M059J (cell line): ENCODE measurements at regions not wholly inside any gene's neighbourhood (a gene's known extent, or its start where the extent isn't known, plus 50 kb on each side); places are given as distances from the start of the nearest gene placed in this dataset.

Source experiments
- DNase-seq: peaks from one replicate; pipeline ENCODE4 v3.0.0-alpha.2; 2012; ENCODE audit warnings: low read depth

DNA sequence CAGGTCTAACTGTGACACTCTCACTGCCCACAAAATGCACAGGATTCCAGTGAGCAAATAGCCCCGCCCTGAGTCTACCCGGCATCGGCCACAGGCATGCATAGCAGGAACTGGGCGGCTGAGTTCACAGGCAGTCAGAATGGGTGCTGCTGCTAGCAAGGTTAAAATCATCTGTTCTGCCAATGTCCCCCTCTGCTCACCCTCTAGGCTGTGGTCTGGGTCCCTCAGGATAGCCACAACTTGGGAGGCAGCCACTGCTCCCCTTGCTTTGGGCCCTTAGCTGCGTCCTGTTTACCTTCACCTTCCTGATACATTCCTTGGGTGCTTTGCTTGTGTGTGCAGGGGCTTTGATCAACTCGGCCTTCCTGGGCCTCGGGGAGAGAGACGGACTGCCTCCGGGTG lies 232.9 kb upstream of the RGMA start:
- peak; percentile 7 for DNase-seq

- DNase-seq, result no peak
Observed at GRCh38 chr15:93319121-93319814, 230.3 kb upstream of the RGMA start.

DNA sequence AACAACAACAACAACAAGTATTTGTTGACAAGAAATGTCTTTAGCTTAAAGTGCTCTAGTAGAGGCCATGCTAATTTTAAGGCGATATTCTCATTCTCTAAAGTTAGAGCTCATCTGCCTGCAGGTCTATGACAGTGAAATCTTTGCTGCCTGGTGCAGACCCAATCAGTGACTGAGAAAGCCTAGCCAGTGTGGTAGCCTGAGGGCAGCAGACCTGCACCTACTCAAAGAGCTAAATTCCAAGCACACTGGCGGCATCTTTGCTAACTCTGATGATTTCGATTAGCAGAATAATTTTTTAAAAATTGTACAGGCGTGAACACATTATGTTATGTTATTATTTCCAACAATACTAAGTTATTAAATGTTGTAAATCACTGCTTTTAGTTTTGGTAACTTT lies 228.8 kb upstream of the RGMA start:
- no peak for DNase-seq

GRCh38 chr15:93314245-93314644 lies 225.2 kb upstream of the RGMA start:
- DNase-seq, result no peak

- DNase-seq, result no peak
Observed at GRCh38 chr15:93312891-93313486, 224.0 kb upstream of the RGMA start.

DNA sequence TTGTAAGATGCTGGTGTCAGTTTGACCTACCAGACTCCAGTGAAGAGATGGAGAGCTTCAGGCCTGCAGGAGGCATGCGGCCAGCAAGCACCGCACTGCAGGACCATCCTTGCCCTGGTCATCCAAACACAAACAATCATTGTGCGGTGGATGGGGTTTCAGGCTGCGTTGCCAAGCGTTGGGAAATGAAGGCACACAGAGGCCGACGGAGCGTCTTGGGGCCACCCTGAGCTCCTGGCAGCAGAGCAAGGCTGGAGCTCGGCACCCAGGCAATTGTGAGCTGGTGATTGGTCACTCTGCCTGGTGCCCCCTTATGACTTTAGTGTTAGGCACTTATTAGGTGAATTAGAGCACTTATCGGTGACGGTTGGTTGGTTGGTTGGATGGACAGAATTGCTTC lies 222.6 kb upstream of the RGMA start:
- no peak for DNase-seq

- DNase-seq, result no peak
Observed at GRCh38 chr15:93308026-93308690, 219.1 kb upstream of the RGMA start.

- no peak for DNase-seq
Observed at GRCh38 chr15:93307513-93307912, 218.5 kb upstream of the RGMA start.

DNA sequence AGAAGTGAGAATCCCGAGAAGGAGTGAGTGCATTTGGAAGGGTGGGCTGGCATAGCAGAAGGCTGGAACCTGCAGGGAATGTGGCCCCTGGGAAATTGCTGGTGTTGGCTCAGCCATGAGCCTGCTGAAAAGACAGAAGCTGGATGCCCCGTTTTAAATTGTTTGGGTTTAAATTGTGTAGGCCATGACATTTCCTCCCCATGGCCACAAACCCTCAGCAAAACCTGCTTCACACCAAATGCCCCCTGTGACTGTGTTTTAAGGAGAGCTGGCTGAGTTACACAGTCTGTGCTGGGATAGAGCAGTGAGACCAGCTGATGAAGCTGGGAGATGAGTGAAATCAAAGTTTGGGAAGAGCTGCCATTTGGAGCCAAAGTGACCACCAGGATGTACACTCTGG lies 216.3 kb upstream of the RGMA start:
- DNase-seq, result no peak

DNA sequence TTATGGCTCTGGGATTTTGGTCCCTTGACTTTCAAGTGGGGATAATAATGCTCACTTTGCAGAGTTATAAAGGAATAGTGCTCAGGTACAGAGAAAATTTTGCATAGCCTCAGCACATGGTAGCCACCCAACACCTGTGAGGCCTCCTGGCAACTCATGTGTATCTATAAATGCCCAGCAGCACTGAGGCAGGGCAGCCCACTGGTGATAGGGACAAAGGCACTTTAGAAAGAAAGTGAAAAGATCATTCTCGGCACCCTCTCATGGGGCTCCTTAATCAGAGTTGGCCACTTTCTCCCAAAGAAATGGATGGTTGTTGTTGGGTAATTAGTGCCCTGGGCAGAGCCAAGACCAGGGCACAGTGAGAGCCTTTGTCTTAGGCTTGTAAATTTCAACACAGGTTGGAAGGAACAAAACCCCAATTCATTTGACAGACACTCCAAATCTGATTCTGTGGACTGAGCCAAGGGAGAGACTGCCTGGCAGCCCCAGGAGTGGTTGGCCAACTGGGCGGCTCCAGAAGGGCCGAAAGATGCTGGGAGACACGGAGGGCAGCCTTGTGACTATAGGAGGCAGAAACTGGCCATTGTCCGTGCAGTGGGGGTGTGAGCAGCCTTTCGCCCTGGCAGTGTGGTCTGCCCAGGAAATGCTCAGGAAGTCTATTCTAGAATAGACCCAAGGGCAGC lies 213.2 kb upstream of the RGMA start:
- no peak for DNase-seq

- no peak for DNase-seq
Observed at GRCh38 chr15:93300796-93301195, 211.8 kb upstream of the RGMA start.

DNA sequence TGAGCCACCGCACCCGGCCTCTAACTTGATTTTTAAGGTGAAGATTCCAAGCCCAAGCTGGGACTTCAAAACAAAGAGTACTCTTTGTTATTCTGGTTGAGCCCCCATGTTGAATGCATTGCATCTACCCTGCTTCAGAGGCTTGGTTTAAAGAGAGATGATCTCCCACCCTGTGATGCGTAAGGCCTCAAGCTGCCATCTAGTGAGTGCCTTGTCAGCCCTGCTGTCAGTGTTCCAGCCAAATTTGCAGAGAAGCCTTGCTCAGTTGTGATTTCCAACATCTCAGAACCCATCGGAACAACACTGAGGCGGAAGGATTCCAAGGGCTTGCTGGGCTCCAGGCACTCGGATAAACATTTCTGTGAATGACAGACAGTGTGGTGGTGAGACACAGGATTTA lies 210.7 kb upstream of the RGMA start:
- DNase-seq, result no peak

- DNase-seq, result no peak
Observed at GRCh38 chr15:93298901-93299300, 209.9 kb upstream of the RGMA start.

DNA sequence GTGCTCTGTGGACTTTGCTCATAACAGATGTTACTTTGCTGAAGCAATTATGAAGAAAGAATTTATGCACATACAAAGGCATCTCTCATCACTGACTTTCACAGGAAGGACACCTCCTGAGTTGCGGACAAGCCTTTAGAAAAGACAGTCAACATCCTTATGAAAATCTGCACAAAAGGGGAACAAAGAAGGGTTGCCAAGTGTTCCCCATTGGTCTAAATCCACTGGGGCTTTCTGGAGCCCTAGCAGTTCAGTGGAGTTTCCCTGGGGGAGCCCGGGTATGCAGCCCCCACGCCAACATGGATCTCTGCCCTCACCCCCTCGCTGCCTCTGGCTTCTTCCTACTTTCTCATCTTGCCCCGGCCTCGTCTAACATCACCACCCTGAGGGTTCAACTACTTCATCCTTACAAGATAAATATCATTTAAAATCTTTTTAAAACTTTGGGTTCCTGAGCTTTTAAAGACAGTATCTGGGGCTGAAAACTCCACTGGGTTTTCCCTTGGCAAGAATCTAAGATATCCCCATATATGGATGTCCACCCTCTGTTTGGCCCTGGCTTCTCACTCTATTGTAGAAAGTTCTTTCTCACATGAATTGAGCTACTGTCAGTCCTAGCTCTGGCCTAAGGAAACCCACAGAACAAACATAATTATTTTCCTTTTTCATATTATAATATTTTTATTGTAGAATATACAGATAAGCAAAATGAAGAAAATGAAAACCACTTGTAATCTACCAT lies 207.9 kb upstream of the RGMA start:
- DNase-seq, result no peak

DNA sequence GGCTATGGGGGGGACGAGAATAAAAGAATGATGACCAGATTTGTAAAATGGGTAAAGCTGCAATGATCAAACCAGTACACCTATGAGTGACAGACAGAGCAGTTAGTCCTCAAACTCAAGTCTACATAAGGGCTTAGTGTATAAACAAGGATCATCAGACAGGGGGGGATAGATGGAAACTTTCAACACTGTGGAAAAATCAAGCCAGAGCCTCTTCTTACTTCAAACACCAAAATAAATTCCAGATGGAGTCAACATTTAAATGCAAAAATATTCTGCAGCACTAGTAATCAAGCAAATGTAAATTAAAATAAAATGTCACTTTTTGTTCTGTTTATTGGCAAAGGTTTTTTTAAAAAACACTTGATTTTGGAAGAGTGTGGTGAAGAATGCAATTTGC lies 205.9 kb upstream of the RGMA start:
- DNase-seq, result no peak

- DNase-seq, result no peak
Observed at GRCh38 chr15:93294066-93294465, 205.1 kb upstream of the RGMA start.

DNA sequence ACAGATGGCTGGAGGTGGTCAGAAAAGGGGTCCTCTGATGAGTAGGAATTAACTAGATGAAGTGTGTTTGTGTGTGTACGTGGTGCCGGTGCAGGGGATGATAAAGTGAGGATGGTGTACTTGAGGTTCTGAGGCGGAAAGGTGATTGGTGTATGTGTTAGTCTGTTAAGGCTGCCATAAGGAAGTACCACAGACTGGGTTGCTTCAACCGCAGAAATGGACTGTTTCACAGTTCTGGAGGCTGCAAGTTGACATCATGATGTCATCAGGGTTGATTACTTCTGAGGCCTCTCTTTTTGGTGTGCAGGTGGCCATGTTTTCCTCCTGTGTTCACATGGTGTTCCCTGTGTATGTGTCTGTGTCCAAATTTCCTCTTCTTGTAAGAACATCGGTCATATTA lies 202.4 kb upstream of the RGMA start:
- DNase-seq, result no peak

- DNase-seq, result no peak
Observed at GRCh38 chr15:93290618-93290946, 201.6 kb upstream of the RGMA start.

DNA sequence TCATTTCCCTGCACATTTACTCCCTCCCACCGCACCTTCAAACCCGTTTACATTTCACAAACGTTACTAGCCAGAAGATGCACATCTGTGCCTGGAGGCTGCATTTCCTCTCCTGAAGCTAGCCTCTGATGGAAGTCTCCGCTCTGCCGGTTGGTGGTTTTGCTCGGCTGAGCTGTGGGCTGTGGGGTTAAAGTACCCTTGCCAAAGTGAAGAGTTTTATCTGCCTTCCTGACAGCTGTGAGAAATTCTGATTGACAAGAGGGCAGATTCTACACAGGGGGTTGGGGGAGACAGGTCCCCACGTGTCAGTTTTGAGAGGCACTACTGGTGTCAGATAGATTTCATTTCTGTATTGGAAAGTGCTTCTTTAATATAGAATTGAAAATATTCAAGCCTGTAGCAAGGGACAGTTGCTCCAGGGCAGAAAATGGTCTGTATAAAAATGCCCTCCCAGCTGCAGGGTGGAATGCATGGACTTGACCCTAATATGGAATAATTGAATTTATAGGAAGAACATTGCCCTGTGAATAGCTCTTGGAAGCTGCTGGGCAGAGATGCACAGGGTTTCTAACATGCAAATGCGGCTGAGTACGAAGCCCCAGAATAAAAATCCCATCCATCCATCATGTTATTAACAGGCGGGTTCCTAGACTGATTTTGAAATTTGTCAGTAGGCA lies 201.1 kb upstream of the RGMA start:
- DNase-seq, result no peak

DNA sequence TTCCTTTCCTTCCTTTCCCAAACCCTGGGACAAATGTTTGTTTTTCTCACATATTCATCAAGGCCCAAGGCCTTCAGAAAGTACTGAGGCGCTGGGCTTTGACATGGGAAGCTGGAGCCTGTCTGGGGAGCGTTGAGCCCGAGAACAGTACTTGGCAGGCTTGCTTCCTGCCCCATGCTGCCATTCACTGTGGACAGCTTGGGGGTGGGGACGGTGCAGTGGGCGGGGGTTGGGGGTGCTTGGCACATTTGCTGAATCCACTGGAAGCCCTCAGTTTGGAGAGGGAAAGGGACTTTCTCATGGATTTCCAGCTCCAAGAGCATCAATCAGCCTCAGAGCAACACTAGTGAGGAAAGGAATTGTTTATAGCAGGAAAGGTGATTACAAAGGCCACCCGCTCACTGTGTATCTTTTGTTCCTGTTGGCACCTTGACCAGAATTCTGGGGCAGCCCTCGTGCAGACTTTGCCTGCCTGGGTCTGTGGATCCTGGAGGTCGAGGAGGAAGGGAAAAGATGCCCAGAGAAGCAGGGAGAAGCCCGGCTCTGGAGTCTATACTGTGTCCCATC lies 199.8 kb upstream of the RGMA start:
- no peak for DNase-seq

- DNase-seq, result no peak
Observed at GRCh38 chr15:93286446-93286845, 197.4 kb upstream of the RGMA start.
